GM21367 (cell line): ENCODE measurements at regions not wholly inside any gene's neighbourhood (a gene's known extent, or its start where the extent isn't known, plus 50 kb on each side); places are given as distances from the start of the nearest gene placed in this dataset.

Source experiments
- ATAC-seq: cut with Tn5 transposase; IDR thresholded peaks from one replicate; pipeline ENCODE4 v1.9.1; 2021; ENCODE audit not compliant: unreplicated experiment

- ATAC-seq, result no peak
Observed at GRCh38 chr4:95985791-95986550, 146.1 kb downstream of the PDHA2 start.

- ATAC-seq, result no peak
Observed at GRCh38 chr4:95987851-95988250, 148.0 kb downstream of the PDHA2 start.

- ATAC-seq, result no peak
Observed at GRCh38 chr4:95998311-95998710, 158.4 kb downstream of the PDHA2 start.

- no peak for ATAC-seq
Observed at GRCh38 chr4:96003951-96004740, 164.3 kb downstream of the PDHA2 start.

GRCh38 chr4:96009427-96010119 is 169.7 kb downstream of the PDHA2 start:
- no peak for ATAC-seq

- ATAC-seq, result no peak
Observed at GRCh38 chr4:96012687-96013086, 172.8 kb downstream of the PDHA2 start.

GRCh38 chr4:96016634-96017299 is 176.9 kb downstream of the PDHA2 start:
- ATAC-seq, result no peak

- no peak for ATAC-seq
Observed at GRCh38 chr4:96025011-96025410, 185.1 kb downstream of the PDHA2 start.

GRCh38 chr4:96035727-96036126 is 195.8 kb downstream of the PDHA2 start:
- ATAC-seq, result no peak

- no peak for ATAC-seq
Observed at GRCh38 chr4:96036781-96037180, 196.9 kb downstream of the PDHA2 start.

- no peak for ATAC-seq
Observed at GRCh38 chr4:96037705-96038104, 197.8 kb downstream of the PDHA2 start.

GRCh38 chr4:96039217-96039616 is 199.3 kb downstream of the PDHA2 start:
- no peak for ATAC-seq

GRCh38 chr4:96039803-96040436 is 200.0 kb downstream of the PDHA2 start:
- ATAC-seq, result no peak

GRCh38 chr4:96044971-96045370 is 205.1 kb downstream of the PDHA2 start:
- ATAC-seq, result no peak

- no peak for ATAC-seq
Observed at GRCh38 chr4:96052827-96053226, 212.9 kb downstream of the PDHA2 start.

GRCh38 chr4:96056346-96056934 is 216.5 kb downstream of the PDHA2 start:
- ATAC-seq, result no peak

- ATAC-seq, result no peak
Observed at GRCh38 chr4:96063639-96064038, 223.7 kb downstream of the PDHA2 start.

GRCh38 chr4:96073461-96073860 is 233.6 kb downstream of the PDHA2 start:
- ATAC-seq, result no peak

- ATAC-seq, result no peak
Observed at GRCh38 chr4:96092151-96092705, 252.3 kb downstream of the PDHA2 start.

GRCh38 chr4:96093057-96093456 is 253.2 kb downstream of the PDHA2 start:
- no peak for ATAC-seq
